Activated CD4-positive, alpha-beta T cell treated with anti-CD3 and anti-CD28 coated beads for 48 hours (primary cell): ENCODE measurements at regions not wholly inside any gene's neighbourhood (a gene's known extent, or its start where the extent isn't known, plus 50 kb on each side); places are given as distances from the start of the nearest gene placed in this dataset.
"Not testable (repeated sequence)": the region's sequence is repeated elsewhere in the genome, so short reads cannot be mapped to it uniquely, and the experiment has no call there.

Experiments used
- DNase-seq: peaks from one replicate; pipeline ENCODE4 v3.0.0-alpha.2; 2020

DNA sequence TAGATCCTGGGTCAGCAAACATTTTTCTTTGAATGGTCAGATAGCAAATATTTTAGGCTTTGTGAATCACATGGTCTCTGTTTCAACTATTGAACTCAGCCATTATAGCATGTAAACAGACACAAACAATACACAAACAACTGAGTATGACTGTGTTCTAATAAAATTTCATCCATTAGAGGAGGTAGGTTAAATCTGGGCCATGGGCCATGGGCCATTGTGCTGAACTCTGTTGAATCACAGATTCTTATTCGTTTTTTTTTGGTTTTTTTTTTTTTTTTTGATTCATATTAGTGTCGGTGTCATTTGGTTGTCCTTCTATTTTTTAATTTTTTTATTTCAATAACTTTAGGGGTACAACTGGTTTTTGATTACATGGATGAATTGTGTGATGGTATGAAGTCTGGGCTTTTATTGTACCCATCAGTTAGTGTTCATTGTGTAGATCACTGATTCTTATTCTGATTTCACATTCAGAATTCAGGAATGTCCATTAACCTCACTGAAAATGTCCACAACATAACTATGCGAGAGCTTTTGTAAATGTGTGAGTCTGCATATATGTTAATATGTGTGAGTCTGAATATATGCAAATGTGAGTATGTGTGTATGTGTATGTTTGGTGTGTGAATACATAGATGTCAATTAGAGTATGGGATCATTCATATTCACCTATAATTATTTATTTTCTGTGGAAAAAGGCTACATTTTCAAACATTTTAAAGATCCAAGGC, 443.7 kb upstream of the GRM3 start:
- no peak for DNase-seq

DNA sequence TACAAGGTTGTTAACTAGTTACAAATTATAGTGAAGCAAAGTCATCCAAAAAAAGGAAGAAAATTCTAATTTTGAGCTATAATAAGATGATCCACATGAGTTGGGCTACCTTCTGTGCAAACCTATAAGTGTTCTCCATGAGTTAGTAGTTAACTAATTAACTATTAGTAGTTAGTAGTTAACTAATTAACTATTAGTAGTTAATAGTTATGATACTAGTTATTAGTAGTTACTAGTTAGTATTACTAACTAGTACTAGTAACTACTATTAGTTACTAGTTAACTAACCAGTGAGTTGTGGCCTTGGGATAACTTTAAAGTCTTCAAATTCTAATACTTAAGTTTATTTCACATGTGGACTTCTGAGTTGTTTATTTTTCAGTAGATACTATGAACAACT, 453.4 kb upstream of the GRM3 start:
- no peak for DNase-seq

DNA sequence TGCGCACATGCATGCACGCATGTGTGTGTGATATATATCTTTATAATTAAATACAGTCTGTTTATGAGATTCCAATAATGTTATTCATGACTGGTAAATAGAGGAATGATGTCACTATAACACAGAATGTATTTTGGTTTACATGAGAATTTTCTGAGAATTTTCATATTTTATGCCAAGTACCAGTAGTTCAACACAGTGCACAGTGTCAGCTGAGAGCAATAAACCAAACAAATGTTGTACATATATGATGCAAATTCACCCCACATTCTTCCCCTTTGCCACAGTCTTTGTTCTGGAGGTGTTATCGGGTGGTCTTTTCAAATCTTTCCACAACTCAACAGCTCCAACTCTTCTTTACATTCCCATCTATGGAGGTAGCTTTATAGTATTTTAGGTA, 462.2 kb upstream of the GRM3 start:
- DNase-seq: no peak

DNA sequence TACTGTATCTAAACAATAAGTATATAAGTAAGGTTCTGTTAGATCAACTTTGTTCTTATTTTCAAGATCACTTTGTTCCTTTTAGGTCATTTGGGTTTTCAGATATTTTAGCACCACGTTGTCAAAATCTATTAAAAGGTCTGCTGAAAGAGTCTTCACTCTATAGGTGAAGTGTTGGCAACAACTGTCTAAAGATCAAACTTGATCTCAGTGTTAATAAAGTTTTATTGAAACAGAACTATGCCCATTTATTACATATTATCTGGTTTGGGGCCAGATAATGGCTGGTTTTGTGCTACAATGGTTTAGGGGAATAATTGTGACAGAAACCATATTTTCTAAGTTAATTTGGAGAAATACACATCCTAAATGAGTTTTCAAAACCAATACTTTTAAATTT, 478.9 kb upstream of the GRM3 start:
- DNase-seq: no peak

DNA sequence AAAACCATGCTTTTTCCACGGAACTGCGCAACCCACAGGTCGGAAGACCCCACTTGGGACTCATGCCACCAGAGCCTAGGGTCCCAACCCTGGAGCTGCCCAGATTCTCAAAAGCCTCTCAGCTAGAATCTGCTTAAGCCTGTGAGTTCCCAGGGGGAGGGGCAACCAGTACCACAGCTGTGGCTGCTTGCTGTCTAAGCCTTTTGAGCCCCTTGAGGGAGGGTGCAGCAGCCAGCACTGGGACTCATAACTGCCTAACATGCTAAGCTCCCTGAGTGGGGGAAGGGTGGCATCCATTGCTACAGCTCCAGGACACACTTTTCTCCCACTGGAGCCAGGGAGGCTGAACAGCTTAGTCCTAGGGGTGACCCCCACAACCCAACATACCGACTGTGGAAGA, 485.6 kb upstream of the GRM3 start:
- DNase-seq: no peak

DNA sequence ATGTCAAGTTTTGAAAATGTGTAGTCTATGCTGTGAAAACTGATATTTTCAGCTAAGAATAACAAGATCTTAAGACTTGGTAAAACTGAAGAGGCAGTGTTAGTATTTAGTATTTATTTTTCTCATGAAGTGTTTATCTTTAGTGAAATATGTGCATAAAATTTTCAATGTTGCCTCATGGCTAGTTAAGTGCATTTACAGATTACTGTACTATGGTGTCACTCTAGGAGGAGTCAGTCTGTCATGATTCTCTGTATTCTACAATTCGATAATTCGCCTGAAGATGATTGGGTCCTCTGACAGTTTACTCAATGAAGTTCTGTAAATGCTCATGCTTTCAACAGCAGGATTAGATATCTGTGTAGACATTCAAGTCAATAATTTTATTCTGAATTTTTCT, 488.1 kb upstream of the GRM3 start:
- DNase-seq: no peak

DNA sequence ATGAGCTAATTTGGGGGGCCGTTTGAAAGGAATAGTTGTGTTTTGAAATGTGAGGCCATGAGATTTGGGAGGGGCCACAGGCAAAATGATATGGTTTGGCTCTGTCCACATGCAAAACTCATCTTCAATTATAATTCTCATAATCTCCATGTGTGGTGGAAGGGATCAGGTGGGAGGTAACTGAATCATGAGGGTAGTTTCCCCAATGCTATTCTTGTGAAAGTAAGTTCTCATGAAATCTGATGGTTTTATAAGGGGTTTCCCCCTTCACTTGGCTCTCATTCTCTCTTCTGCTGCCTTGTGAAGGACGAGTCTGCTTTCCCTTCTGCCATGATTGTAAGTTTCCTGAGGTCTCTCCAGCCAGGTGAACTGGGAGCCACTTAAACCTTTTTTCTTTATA, 490.8 kb upstream of the GRM3 start:
- DNase-seq: no peak

DNA sequence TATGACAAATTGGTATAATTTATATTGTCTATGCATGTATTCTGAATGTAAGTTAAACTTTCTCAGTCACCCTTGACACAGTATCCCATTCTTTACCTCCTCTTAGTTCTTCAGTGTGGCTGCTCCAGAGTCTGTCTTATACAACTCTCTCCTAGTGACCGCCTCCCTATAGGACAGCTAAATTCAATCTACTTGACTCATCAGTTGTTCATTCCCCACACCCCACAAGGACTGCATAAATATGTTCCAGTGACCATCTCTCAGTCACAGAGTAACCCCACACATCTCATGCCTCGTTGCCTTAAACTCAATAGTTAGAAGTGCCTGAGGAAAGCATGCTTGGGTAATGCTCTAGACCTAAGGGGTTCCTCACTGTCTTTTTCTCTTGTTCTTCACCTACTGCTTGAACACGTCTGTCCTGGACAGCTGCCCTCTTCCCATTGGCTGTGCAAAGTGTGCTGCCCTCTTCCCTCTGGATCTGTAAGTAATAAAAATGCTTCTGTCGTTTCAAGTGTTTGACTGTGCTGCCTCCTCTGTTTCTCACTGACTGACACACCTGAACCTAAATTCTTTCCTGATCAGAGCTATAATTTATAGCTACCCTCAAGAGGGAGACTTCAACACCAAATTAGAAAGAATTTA, 494.6 kb upstream of the GRM3 start:
- no peak for DNase-seq

DNA sequence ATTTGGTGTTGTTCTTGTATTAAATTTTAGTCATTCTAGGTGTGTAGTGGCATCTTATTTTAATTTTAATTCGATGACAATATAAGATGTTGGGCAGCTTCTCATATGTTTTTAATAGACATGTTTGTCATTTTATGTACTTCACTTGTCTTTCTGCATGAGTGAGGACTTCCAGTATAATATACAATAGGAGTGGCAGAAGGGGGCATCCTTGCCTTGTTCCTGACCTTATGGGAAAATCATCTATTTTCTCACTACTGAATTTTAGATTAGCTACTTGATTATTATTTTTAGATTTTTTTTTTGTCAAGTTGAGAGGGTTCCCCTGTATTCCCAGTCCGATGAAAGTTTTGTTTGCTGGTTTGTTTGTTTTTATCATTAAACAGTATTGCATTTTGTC, 495.2 kb upstream of the GRM3 start:
- DNase-seq: no peak

DNA sequence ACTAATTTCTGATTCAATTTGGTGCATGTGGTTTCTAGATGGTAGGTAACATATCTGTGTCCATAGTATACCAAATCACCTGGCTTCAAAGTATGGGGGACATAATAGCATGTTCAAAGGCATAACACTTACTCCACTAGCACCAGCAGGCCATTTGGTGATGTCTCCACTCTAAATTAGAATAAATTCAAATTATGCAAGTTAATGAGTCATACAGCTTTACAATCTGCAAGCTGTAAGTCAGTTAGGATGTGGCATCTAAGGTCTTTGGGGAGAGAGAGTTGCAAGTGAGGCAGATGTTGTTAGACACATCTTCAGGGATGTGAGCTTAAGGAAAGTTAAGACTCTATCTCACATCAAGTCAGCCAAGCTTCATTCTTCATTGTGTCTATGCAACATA, 506.4 kb upstream of the GRM3 start:
- DNase-seq: no peak

DNA sequence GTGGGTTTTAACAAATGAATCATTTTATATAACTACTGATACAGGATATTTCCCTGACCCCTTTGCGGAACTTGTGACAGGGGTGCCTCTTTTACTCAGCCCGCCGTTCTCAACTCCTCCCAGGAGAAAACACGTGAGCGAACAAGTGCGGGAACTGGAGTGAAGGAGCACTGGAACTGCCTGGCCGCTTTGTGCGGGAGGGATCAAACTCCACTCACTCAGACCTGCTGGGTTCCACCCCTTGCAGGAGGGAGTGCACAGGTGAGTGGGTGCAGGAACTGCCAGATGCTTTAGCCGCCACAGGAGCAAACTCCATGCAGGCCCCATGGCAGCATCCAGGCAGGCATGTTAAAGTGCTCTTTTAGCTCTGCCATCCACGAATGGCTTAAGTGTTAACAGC, 513.4 kb upstream of the GRM3 start:
- no peak for DNase-seq

DNA sequence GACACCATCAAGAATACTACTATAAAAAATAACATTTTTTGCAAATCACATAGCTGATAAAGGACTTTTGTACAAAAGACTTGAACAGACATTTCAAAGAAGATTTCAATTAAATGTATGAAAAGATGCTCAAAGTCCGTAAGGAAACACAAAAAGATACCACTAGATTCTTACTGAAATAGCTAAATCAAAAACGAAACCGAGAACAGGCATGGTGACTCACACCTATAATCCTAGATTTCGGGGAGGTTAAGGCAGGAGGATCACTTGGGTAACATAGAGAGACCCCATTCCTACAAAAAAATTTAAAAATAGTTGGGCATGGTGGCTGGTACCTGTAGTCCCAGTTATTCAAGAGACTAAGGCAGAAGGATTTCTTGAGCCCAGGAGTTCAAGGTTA, 520.2 kb upstream of the GRM3 start:
- DNase-seq: no peak

DNA sequence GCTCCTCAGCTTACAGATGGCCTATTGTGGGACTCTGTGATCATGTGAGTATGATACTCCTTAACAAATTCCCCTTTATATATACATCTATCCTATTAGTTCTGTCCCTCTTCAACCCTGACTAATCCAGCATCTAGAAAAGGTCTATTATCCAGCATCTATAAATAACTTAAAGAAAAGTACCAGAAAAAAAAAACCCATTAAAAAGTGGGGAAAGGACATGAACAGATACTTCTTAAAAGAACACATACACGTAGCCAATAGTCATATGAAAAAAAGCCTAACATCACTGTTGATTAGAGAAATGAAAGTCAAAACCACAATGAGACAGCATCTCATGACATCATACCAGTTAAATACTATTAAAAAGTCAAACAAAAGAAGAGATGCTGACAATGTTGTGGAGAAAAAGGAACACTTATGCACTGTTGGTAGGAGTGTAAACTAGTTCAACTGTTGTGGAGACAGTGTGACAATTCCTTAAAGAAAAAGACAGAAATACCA, 549.5 kb upstream of the GRM3 start:
- DNase-seq: no peak

DNA sequence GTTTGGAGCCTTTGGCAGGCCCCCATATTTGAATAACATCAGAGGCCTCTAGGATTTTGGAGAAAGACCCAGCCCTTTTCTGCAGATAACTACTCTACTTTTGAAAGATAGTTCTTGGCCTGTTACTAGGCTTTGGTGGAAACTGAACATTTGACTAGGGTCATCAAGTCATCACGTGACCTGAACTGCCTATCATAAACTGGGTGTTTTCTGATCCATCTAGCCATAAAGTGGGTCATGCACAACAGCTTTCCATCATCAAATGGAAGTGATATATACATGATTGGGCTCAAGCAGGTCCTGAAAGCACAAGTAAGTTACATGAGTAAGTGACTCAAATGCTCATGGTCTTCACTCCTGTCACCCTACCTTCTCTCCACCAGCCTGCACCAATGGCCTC, 552.3 kb upstream of the GRM3 start:
- no peak for DNase-seq

DNA sequence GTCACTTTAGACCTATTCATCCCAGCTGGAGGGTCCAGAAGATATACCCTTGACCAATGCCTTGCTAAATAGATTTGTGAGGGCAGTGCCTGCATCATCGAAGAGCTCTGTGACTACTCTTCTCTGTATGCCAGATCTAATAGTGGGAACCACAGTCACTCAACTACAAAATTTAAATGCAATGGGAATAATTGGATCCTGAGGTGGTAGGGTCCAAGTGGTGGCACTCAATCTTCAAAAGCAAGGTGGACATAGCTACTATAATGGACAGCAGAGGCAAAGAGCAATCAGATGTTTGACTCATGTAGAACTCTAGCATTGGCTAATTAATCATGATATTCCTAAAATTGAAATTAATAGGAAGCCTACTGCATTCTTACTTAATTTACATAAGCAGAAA, 554.3 kb upstream of the GRM3 start:
- no peak for DNase-seq

DNA sequence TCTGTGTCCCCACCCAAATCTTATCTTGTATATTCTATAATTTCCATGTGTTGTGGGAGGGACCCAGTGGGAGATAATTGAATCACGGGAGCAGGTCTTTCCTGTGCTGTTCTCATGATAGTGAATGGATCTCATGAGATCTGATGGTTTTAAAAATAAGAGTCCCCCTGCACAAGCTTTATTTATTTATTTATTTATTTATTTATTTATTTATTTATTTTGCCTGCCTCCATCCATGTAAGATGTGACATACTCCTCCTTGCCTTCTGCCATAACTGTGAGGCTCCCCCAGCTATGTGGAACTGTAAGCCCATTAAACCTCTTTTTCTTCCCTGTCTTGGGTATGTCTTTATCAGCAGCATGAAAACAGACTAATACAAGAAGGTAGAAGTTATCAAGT, 579.1 kb upstream of the GRM3 start:
- not testable (repeated sequence) for DNase-seq

DNA sequence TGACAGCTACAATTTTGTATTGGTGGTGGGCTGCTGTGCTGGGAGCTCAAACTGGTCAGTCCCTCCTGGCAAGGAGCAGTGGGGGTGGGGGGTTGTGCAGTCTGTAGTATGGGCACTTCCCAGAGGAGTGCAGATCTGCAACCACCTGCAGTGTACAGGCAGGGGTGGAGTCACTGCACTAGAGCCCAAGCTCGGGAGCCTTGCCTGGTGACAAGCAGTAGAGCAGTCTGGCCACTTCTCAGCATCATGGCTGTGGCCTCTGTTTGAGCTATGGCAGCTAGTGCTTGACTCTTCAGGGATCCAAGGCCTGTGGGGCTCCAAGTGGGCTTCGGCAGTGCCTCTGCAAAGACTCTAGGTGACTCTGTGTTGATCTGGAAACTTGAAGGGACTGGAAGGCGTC, 585.1 kb upstream of the GRM3 start:
- no peak for DNase-seq

DNA sequence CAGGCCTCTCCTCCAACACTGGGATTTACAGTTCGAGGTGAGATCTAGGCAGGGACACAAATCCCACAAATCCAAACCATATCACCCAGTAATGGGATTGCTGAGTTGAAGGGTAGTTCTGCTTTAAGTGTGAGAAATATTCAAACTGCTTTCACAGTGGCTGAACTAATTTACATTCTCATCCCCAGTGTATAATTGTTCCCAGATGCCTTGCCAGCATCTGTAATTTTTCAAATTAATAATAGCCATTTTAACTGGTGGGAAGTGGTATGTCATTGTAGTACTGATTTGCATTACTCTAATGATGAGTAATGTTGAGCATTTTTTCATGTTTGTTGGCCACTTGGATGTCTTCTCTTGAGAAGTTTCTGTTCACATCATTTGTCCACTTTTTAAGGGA, 592.8 kb upstream of the GRM3 start:
- no peak for DNase-seq

DNA sequence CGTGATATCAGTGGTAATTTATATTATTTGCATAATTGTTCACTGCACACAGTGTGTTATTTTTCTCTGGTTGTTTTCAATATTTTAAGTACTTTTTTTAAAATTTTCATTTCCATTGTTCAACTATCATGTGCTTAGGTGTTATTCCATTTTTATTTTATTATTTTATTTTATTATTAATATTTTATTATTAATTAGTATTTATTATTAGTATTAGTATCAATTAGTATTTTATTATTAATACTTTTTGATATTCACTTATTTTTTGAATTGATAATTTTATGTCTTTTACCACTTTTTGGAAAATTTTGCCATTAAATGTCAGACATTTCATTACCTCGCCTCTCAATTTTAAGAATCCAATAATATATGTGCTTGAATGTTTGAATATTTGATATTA, 593.8 kb upstream of the GRM3 start:
- DNase-seq: no peak

DNA sequence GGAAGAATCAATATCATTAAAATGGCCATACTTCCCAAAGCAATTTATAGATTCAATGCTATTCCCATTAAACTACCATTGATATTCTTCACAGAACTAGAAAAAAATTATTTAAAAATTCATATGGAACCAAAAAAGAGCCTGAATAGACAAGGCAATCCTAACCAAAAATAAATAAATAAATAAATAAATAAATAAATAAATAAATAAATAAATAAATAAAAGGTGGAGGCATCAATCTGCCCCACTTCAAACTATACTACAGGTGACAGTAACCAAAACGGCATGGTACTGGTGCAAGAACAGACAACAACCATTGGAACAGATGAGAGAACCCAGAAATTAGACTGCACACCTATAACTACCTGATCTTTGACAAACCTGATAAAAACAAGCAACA, 598.5 kb upstream of the GRM3 start:
- DNase-seq: not testable (repeated sequence)

DNA sequence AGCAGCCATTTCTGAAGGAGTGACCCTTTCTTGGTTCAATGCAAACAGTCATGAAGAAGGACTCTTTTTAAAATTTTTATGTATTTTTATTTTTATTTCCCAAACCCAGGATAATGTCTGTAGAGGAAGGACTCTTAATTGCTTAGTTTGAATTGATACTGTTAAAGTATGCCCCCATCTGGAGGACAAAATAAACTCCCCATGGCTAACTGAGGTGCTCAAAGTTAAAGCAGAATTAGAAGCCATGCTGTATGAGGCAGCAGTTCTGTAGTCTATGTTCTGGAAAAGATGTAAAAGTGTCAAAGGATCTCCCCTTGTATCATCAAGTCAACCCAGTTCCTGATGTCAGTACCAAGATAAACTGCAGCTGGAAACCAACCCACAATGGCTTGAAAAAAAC, 617.9 kb upstream of the GRM3 start:
- DNase-seq: no peak

DNA sequence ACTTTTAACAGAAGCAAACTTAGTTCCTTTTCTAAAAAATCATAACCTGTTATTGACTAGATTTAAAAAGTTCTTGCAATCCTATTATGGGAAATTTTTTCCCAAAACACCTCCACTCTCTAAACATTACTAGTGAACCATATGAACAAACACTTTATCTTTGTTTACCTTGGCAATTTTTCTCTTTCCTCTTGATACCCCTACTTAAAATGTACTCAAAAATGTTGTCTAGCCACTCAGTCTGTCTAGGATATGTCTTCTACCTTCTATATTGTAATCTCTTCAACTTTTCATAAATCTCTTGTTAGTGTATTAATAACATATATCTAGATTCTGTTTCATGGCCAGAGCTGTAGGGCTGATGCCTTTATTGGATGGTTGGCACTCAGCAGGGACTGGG, 630.0 kb upstream of the GRM3 start:
- DNase-seq: no peak

DNA sequence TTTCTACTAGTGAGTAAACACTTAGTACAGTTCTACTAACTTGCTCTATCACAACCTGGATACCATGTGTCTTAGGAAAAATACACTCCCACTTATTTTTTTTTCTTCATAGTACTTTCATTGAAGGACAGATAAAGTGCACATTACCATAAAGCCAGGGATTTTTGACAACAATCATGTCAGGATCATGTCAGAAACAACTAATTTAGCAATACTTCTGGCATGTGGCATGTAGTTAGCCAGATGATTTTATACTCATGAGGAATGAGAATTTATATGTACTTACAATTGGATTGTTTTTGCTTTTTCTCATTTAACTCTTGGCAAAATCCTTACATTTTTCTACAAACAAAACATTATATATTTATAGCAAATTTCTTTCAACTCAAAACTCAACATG, 630.7 kb upstream of the GRM3 start:
- no peak for DNase-seq

DNA sequence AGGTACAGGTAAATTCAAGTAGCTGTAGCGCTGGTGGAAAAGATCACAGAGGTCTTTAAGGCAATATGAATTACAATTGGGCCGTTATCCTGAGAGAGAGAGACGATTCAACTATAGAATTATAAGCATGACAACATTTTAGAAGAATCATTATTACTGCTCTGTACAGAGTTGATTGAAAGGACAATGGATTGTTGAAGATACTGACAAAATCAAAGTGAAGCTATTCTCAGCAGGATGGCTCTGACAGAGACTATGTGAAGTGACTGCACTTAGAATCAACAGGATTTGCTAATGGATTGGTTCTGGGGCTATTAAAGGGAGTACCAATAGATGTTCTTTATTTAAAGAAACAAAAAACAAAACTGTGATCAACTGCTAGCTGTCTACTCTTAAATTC, 634.8 kb upstream of the GRM3 start:
- DNase-seq: no peak

DNA sequence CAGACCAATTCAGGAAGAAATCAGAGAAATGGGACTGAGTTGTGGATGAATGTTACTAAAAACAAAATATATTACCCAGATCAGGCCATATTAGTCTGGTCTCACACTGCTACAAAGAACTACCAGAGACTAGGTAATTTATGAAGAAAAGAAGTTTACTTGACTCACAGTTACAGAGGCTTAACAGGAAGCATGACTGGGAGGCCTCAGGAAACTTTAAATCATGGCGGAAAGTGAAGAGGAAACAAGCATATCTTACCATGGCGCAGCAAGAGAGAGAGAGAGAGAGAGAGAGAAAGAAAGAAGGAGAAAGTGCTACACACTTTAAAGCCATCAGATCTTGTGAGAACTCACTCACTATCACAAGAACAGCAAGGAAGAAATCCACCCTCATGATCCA, 636.8 kb upstream of the GRM3 start:
- DNase-seq: no peak
